ENCODE measurements at regions not wholly inside any gene's neighbourhood (a gene's known extent, or its start where the extent isn't known, plus 50 kb on each side); places are given as distances from the start of the nearest gene placed in this dataset.

- Histone ChIP-seq H3K9me2 (replicated peaks; ENCODE audit: low read depth, low read length) (no peaks in the 10 kb centered on the region), H3K27me3 (ENCODE audit: insufficient read depth, low read length, poor library complexity, severe bottlenecking) (no peaks in the 10 kb centered on the region), H3K4me3 (ENCODE audit: low read length, poor library complexity, severe bottlenecking) (no peak overlapping the region), H4K20me1 (ENCODE audit: insufficient read depth, low read length, poor library complexity, severe bottlenecking) (no peaks in the 10 kb centered on the region), H3K4me1 (ENCODE audit: insufficient read depth, low read length, poor library complexity, severe bottlenecking) (peaks cover 58% of the 10 kb centered on the region), H3K9me3 (ENCODE audit: insufficient read depth, low read depth, low read length) (no peaks in the 10 kb centered on the region), H3K4me2 (ENCODE audit: low read depth, low read length, poor library complexity, severe bottlenecking) (no peak overlapping the region), H2AFZ (ENCODE audit: low read length) (no peak overlapping the region), H3F3A (ENCODE audit: low read depth) (no peaks in the 10 kb centered on the region), H3K79me2 (ENCODE audit: insufficient read depth, low read length) (no peaks in the 10 kb centered on the region), H3K9ac (ENCODE audit: low read depth, low read length, poor library complexity, severe bottlenecking) (no peak overlapping the region), H3K36me3 (ENCODE audit: insufficient read depth, low read length) (no peaks in the 10 kb centered on the region)
- no peak for TF ChIP-seq EZH2phosphoT487 (IDR thresholded peaks at IDR 0.05; ENCODE audit: borderline replicate concordance)
- TF ChIP-seq, protein P1, sequence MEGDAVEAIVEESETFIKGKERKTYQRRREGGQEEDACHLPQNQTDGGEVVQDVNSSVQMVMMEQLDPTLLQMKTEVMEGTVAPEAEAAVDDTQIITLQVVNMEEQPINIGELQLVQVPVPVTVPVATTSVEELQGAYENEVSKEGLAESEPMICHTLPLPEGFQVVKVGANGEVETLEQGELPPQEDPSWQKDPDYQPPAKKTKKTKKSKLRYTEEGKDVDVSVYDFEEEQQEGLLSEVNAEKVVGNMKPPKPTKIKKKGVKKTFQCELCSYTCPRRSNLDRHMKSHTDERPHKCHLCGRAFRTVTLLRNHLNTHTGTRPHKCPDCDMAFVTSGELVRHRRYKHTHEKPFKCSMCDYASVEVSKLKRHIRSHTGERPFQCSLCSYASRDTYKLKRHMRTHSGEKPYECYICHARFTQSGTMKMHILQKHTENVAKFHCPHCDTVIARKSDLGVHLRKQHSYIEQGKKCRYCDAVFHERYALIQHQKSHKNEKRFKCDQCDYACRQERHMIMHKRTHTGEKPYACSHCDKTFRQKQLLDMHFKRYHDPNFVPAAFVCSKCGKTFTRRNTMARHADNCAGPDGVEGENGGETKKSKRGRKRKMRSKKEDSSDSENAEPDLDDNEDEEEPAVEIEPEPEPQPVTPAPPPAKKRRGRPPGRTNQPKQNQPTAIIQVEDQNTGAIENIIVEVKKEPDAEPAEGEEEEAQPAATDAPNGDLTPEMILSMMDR (conservative IDR thresholded peaks at IDR 0.05; ENCODE audit: low read length), result no peak
Observed at GRCh38 chr3:194084284-194084683, 51.7 kb upstream of the HES1 start.
